ENCODE measurements at regions not wholly inside any gene's neighbourhood (a gene's known extent, or its start where the extent isn't known, plus 50 kb on each side); places are given as distances from the start of the nearest gene placed in this dataset.

DNA sequence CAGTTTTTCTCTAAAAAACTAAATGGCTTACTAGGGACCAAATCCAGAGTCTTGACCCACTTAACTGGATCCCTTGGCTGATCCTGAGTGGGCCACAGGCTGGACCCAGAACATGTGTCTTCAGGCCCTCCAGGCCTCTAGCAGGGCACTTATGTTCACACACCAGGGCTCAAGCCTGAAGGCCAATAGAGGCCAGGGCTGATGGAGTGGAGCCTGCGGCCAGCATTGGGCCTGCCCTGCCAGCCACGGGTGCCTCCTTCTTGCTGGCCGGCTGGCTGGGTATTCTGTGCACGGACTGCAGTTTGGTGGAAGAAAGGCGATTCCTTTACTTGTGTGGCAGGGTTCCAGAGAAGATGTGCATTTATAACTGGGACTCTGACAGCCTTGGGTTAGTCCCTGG is 103.0 kb upstream of the ZNF32 start:
- H3K27ac ChIP-seq: no peak overlapping the region
- POLR2A ChIA-PET (ENCODE audit: low non-redundant PET): no interaction called here
- CTCF ChIA-PET: no interaction called here
- TF ChIP-seq, protein P1, sequence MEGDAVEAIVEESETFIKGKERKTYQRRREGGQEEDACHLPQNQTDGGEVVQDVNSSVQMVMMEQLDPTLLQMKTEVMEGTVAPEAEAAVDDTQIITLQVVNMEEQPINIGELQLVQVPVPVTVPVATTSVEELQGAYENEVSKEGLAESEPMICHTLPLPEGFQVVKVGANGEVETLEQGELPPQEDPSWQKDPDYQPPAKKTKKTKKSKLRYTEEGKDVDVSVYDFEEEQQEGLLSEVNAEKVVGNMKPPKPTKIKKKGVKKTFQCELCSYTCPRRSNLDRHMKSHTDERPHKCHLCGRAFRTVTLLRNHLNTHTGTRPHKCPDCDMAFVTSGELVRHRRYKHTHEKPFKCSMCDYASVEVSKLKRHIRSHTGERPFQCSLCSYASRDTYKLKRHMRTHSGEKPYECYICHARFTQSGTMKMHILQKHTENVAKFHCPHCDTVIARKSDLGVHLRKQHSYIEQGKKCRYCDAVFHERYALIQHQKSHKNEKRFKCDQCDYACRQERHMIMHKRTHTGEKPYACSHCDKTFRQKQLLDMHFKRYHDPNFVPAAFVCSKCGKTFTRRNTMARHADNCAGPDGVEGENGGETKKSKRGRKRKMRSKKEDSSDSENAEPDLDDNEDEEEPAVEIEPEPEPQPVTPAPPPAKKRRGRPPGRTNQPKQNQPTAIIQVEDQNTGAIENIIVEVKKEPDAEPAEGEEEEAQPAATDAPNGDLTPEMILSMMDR (conservative IDR thresholded peaks at IDR 0.05; ENCODE audit: low read depth): no peak
- DNase-seq (ENCODE audit: low spot score): no peak

DNA sequence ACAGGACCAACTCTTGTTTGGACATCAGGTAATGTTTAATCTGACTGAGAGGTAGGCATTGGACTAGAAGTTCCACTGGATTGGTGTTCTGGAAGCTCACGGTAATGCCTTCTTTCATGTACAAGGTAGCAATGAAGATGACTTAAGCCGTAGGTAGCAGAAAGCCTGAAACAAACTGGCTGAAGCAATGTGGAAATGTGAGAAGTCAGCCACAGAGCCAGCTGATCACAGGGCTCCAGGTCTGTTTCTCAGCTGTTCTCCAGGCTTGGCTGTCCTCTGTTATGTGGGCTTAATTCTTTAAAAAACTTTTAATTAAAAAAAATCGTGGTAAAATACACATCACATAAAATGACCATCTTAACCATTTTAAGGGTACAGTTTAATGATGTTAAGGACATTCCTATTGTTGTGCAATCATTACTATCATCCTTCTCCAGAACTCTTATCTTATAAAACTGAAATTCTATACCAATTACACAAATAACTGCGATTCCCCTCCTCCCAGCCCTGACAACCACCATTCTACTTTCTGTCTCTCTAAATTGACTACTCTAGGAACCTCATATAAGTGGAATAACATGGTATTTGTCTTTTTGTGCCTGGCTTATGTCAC is 101.4 kb upstream of the ZNF32 start:
- no peak for DNase-seq (ENCODE audit: low spot score)
- POLR2A ChIA-PET (ENCODE audit: low non-redundant PET): no interaction called here
- TF ChIP-seq, protein P1 (conservative IDR thresholded peaks at IDR 0.05; ENCODE audit: low read depth): no peak
- no peak overlapping the region for H3K27ac ChIP-seq
- CTCF ChIA-PET: no interaction called here

DNA sequence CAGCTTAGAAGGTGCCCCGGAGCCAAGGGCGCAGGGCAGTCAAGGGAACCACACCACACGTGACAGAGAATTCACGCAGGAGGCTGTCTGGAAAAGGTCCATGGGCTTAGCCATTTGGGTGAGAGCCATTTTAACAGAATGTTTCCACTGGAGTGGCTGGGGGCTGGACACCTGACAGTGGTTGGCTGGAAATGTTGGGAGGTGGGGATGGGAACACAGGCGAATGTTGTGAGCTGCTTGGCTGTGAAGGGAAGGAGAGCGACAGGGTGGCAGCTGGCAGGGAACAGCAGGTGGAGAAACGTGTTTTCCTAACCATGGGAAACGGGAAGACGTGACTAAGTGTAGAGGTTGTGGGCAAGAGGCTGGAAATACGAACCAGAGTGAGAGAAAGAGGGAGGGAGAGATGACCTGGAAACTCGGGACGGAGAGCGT is 100.5 kb upstream of the ZNF32 start:
- ChIA-PET POLR2A (ENCODE audit: low non-redundant PET) (no interaction called here), CTCF (no interaction called here)
- no peak for DNase-seq (ENCODE audit: low spot score)
- no peak overlapping the region for H3K27ac ChIP-seq
- TF ChIP-seq, protein P1 (conservative IDR thresholded peaks at IDR 0.05; ENCODE audit: low read depth): no peak

DNA sequence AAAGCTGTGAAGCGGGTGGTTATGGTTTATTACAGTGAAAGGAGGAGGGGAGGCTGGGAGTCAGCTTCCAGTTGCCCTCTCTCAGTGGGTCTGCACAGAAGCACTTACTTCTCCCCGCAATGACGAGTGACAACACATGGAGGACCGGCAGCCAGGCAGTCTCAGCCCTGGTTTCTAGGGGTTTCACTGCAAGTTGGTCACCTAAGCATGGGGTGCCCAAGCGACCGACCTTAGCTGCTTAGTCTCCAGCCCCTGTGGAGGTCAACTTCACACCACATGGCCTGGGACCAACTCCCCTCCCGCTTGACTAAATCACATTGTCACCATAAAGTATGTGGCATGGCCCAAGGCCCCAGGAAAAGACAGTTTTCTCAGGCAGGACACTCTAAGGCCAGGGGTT is 99.9 kb upstream of the ZNF32 start:
- DNase-seq (ENCODE audit: low spot score): no peak
- TF ChIP-seq, protein P1 (conservative IDR thresholded peaks at IDR 0.05; ENCODE audit: low read depth): no peak
- ChIA-PET POLR2A (ENCODE audit: low non-redundant PET) (no interaction called here), CTCF (no interaction called here)
- no peak overlapping the region for H3K27ac ChIP-seq

DNA sequence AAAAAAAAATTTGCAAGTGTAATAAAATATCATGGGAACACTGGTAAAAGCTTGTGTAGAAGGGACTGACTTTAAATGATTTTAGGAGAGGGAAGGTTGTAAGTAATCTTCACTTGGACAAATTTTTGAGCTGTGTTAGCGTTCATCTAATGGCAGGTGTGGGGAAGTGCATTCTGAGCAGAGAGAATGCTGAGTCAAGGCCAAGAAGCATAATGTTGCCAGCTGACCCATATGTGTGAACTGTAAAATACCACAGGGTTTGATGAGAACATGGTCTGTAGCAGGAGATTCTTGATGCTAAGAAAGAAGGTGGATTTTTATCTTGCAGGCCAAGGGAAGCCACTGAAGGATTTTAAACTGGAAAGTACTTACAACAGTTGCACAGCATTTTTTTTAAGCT is 98.2 kb upstream of the ZNF32 start:
- ChIA-PET POLR2A (ENCODE audit: low non-redundant PET) (no interaction called here), CTCF (interaction anchor here (0.7 kb wide), 1 partner anchor 41 kb away, joined by 5 read pairs; no protein-coding TSS in a partner anchor)
- DNase-seq (ENCODE audit: low spot score): no peak
- H3K27ac ChIP-seq: no peak overlapping the region
- TF ChIP-seq, protein P1 (conservative IDR thresholded peaks at IDR 0.05; ENCODE audit: low read depth): no peak

DNA sequence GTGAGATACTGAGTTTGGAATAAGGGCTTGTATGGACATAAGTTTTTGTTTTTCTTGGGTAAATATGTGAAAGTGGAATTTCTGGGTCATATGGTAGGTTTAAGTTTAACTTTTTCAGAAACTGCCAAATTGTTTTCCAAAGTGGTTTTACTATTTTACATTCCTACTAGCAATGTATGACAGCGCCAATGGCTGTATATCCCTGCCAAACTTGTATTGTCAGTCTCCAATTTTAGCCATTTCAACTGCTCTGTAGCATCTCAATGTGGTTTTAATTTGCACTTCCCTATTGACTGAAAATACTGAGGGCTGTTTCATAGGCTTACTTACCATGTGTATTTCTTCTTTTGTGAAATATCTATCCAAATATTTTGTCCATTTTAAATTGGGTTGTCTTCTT is 90.5 kb upstream of the ZNF32 start:
- DNase-seq (ENCODE audit: low spot score): no peak
- no peak overlapping the region for H3K27ac ChIP-seq
- CTCF ChIA-PET: no interaction called here
- POLR2A ChIA-PET (ENCODE audit: low non-redundant PET): no interaction called here
- TF ChIP-seq, protein P1 (conservative IDR thresholded peaks at IDR 0.05; ENCODE audit: low read depth): no peak
